Activated CD4-positive, alpha-beta T cell treated with anti-CD3 and anti-CD28 coated beads, Interleukin-2, amount 50 U/mL, for 48 hours (primary cell): ENCODE measurements at regions not wholly inside any gene's neighbourhood (a gene's known extent, or its start where the extent isn't known, plus 50 kb on each side); places are given as distances from the start of the nearest gene placed in this dataset.
"Not testable (repeated sequence)": the region's sequence is repeated elsewhere in the genome, so short reads cannot be mapped to it uniquely, and the experiment has no call there.

Source experiments
- DNase-seq, 2 experiments: peaks; one replicate each; pipeline ENCODE4 v3.0.0-alpha.2; 2020

DNA sequence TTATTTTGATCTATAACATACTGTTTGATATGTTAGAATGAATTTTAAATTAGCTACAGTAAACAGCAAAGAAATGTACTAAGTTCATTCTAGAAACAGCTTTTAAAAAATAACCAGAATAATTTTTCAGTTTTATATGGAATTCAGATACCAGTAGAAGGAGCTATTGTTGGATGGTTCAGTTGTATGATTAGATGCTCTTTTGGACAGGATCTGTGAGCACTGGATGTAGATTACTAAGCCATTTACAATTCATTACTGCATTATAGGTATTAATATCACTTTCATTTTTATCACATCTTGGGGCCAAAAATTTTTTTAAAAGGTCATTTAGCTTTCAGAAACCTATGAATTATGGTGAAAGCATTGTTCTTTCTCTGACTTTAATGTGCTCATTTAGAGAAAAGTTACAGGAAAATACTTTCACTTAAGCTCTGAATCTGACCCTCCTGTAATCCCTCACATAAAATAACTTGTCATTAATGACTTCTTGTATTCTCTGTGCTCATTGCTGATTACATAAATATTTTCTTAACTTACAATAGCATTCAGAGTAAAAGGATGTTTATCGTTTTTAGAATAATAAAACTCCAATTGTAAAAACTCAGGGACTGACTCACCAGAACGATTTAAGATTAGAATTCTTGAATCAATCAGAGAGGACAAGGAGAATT, 750.2 kb downstream of the SLC4A3 start:
- no peak for DNase-seq

DNA sequence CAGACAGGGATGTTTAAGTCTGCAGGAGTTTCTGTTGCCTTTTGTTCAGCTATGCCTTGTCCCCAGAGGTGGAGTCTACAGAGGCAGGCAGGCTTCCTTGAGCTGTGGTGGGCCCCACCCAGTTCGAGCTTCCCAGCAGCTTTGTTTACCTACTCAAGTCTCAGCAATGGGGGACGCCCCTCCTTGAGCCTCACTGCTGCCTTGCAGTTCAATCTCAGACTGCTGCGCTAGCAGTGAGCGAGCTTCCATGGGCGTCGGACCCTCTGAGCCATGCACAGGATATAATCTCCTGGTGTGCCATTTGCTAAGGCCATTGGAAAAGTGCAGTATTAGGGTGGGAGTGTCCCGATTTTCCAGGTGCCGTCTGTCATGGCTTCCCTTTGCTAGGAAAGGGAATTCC, 760.3 kb downstream of the SLC4A3 start:
- DNase-seq, result not testable (repeated sequence)

DNA sequence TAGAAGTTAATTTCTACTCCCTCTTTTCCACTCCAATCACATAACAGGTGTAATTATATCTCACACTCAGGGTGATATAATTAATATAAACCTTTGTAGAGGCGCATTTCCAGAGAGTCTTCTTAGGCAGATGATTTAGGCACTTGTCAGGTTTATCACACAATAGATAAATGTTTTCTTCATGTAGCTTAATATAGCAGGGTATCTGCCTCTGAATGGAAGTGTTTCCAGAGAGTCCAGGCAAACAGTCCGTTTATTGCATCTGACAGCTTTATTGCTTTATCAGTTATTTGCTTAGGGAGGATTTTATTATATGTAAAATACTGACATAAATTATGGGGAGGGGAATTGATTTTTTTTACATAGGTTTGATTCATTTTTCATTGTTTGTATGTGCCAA, 766.3 kb downstream of the SLC4A3 start:
- DNase-seq, result no peak

DNA sequence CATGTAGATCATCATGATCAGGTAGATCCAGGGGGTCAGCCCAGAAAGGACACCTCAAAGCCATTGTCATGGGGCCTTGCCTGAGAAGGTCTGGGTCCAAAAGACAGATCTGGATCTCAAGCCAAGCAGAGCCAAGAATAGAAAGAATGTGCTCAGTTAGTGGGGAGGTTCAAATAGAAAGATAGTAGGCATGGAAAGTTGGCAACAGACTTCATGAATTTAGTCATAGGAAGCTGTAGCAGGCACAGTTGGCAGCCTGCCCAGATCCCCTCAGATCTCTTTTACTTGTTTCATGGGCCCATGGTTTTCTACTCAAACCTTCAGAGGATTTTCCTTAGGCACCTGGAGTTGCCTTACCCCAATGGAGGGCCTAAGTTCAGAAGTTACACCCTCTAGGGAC, 767.0 kb downstream of the SLC4A3 start:
- no peak for DNase-seq

DNA sequence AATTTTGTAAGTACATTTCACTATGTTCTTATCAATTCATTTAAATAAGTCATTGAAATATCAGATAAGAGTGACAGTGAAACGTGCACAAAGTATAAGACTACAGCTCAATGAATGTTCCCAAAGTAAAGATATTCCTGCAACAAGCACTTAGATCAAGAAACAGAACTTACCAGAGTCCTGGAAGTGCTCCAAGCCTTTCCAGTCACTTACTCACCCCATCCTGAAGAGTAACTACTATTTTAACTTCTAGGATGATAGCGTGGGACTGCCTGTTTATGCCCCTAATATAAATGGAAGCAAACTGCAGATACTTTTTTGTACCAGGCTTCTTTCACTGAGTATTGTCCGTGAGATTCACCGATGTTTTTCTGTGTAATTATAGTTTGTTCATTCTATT, 768.9 kb downstream of the SLC4A3 start:
- DNase-seq, result no peak

- no peak for DNase-seq
Observed at GRCh38 chr2:220410296-220410695, 782.9 kb downstream of the SLC4A3 start.

GRCh38 chr2:220417503-220417902, 790.1 kb downstream of the SLC4A3 start:
- no peak for DNase-seq

DNA sequence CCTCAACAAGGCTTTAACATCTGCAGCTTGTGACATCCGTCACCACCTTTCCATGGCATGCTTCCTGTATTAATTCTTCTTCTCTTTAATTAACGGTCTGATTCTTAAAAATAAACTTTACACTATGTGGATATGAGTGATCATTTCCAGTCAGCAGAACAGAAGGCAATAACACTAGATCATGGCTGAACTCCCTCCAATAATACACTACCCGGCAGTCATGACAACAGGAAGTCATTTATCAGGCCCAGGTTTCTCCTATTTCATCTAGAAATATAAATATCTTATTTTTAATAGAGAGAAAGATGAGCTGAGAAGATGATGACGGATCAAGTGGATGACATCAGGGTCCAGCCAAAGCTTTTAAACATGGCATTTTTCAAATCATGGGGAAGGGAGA, 792.2 kb downstream of the SLC4A3 start:
- DNase-seq, result no peak

GRCh38 chr2:220420820-220421219, 793.4 kb downstream of the SLC4A3 start:
- DNase-seq, result no peak

DNA sequence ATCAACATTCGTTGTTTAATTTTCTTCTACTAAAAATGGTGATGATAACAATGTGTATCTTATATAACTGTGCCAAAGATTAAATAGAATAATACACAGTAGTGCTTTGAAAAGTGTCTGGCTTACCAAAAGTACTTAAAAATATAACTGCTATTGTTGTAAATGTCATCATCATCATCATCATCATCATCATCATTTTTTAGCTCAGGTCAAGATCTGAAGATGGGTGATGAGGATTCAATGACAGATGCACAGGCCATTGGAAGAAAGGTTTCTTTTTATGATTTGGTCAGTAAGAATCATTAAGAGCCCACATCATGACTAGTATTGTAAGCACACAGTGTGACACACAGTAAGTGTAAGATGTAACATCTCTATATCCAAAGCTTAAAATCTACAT, 795.2 kb downstream of the SLC4A3 start:
- DNase-seq, result no peak

GRCh38 chr2:220424561-220424960, 797.1 kb downstream of the SLC4A3 start:
- no peak for DNase-seq

DNA sequence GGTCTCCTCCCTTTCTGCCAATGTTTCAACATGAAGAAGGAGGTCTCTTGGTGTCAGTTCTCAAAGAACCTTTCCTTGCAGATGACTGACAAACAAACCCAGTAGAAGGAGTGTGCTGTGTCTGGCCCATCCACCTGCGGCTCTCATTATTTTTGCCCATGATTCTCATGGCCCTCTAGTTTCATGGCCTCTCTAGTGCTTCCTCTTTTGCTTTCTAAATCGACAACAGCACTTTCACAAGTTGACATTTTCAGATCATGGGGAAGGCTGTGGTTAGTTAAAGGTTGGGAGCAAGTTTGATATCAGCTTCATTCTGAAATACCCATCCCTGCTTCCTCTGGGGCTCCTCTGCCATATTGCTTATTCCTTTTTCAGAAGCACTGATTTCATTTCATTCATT, 805.2 kb downstream of the SLC4A3 start:
- DNase-seq, result no peak

DNA sequence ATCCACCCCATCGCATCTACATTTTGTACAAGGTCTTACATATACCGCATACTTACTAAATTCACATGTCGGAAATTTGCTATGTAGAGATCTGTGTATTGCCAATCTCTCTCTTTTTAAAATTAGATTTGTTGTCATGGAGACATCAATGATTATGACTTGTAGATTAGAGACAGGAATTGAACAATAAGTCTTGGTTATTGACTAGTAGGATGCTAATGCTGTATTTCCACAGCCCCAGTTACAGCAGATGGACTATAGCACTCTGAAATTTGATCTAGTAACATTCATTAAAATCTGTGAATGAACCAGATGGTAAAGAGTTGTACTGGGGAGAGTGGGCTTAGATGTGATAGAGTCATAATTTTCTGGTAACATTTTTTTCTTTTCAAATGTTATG, 805.7 kb downstream of the SLC4A3 start:
- DNase-seq, result no peak

GRCh38 chr2:220434385-220434784, 807.0 kb downstream of the SLC4A3 start:
- no peak for DNase-seq

GRCh38 chr2:220437938-220438337, 810.5 kb downstream of the SLC4A3 start:
- no peak for DNase-seq

- no peak for DNase-seq
Observed at GRCh38 chr2:220440731-220441130, 813.3 kb downstream of the SLC4A3 start.

DNA sequence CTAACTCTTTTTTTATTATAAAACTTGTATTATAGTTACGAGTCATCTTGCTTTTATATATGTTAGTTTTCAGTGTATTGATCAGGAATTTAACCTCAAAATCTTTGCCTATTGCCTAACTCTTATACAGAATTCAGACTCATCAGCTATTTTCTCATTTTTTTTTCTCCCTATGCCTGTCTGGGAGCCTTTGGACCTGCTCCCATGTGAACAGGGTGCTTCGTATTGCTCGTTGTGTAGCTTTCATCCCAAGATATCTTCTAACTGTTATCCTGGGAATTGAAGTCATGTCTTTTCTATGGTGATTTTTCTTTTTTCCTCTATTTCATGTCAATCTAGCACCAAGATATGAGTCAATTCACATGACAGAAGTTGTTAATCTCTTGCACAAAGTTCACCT, 814.0 kb downstream of the SLC4A3 start:
- no peak for DNase-seq

- DNase-seq, result no peak
Observed at GRCh38 chr2:220442012-220442411, 814.6 kb downstream of the SLC4A3 start.

- no peak for DNase-seq
Observed at GRCh38 chr2:220445429-220446105, 818.1 kb downstream of the SLC4A3 start.

GRCh38 chr2:220446106-220446712, 818.8 kb downstream of the SLC4A3 start:
- no peak for DNase-seq

DNA sequence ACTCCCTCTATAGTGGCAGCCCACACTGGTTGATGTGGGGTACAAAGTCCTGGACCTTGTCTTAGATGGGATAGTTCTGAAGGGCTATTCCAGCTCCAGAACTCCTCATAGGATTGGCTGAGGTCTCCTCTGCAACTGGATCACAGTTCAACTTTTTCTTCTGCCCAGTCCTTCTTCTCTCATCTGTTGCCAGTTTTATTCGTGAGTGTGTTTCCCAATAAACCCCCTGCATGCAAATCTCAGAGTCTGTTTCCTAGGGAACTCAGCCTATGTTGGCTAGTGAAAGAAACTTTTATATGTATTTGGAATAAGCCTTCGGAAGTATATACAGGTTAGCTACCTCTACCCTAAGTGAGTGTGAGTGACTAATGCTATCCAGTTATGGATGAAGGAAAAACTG, 823.4 kb downstream of the SLC4A3 start:
- DNase-seq, result no peak

- DNase-seq, result no peak
Observed at GRCh38 chr2:220451438-220451837, 824.0 kb downstream of the SLC4A3 start.

GRCh38 chr2:220452561-220452960, 825.1 kb downstream of the SLC4A3 start:
- DNase-seq, result no peak

GRCh38 chr2:220455351-220455990, 828.0 kb downstream of the SLC4A3 start:
- DNase-seq, result no peak
